ENCODE measurements at regions not wholly inside any gene's neighbourhood (a gene's known extent, or its start where the extent isn't known, plus 50 kb on each side); places are given as distances from the start of the nearest gene placed in this dataset.

GRCh38 chr13:39971526-39971925 lies 316.1 kb downstream of the COG6 start:
- peaks cover 6% of the 10 kb centered on the region for H3K27me3 Mint-ChIP-seq

DNA sequence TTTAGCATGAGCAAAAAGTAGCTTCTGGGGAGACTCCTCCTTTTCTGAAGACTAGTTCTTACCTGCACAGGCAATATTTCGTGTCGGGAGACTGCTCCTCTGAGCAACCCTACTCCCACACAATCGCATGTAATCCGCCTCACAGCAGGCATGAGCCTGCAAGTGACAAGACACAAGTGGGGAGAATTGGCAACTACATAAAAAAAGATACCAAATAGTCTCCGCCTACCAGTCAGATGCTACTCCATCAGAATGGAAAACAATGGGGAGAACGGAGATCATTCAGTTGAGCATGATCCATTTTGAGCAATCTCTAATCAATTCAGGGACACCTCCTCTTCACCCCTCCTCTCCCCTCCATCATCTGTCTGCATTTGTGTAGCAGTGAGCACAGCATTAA lies 321.0 kb downstream of the COG6 start:
- no peak for DNase-seq (ENCODE audit: low spot score, unreplicated experiment)
- TF ChIP-seq, protein P1, sequence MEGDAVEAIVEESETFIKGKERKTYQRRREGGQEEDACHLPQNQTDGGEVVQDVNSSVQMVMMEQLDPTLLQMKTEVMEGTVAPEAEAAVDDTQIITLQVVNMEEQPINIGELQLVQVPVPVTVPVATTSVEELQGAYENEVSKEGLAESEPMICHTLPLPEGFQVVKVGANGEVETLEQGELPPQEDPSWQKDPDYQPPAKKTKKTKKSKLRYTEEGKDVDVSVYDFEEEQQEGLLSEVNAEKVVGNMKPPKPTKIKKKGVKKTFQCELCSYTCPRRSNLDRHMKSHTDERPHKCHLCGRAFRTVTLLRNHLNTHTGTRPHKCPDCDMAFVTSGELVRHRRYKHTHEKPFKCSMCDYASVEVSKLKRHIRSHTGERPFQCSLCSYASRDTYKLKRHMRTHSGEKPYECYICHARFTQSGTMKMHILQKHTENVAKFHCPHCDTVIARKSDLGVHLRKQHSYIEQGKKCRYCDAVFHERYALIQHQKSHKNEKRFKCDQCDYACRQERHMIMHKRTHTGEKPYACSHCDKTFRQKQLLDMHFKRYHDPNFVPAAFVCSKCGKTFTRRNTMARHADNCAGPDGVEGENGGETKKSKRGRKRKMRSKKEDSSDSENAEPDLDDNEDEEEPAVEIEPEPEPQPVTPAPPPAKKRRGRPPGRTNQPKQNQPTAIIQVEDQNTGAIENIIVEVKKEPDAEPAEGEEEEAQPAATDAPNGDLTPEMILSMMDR (IDR thresholded peaks at IDR 0.05; ENCODE audit: unreplicated experiment), result no peak
- H3K4me1 Mint-ChIP-seq (ENCODE audit: low read depth), result no peaks in the 10 kb centered on the region
- H3K36me3 Mint-ChIP-seq (ENCODE audit: insufficient read depth), result no peaks in the 10 kb centered on the region
- H3K4me3 Mint-ChIP-seq (ENCODE audit: low read depth), result no peak overlapping the region
- H3K9me3 Mint-ChIP-seq (ENCODE audit: low read depth), result no peaks in the 10 kb centered on the region
- peaks cover 10% of the 10 kb centered on the region for H3K27me3 Mint-ChIP-seq
- H3K27ac Mint-ChIP-seq, result no peak overlapping the region

More at GRCh38 chr13:39971526-39971925, 316.1 kb downstream of the COG6 start:
- TF ChIP-seq, protein P1 (IDR thresholded peaks at IDR 0.05; ENCODE audit: unreplicated experiment), result no peak
- H3K9me3 Mint-ChIP-seq (ENCODE audit: low read depth), result no peaks in the 10 kb centered on the region
- no peaks in the 10 kb centered on the region for H3K36me3 Mint-ChIP-seq (ENCODE audit: insufficient read depth)
- no peaks in the 10 kb centered on the region for H3K4me1 Mint-ChIP-seq (ENCODE audit: low read depth)
- no peak overlapping the region for H3K27ac Mint-ChIP-seq
- H3K4me3 Mint-ChIP-seq (ENCODE audit: low read depth), result no peak overlapping the region
- DNase-seq (ENCODE audit: low spot score, unreplicated experiment), result no peak

DNA sequence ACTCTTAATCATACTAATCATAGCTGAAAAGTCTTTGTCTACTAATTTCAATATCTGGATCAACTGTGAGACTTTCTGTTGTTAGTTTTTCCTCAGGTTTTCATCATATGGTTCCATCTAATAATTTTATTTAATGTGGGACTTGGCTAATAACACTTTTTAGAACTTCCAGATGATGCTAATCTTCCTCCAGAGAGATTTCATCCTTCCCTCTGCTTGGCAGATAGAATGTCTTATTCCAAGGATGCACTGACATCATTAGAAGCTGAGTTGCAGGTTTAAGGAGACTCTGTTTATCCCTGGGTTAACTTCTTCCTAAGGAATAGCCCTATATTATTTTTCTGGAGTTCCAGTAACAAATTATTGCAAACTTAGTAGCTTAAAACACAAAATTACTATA lies 325.6 kb downstream of the COG6 start:
- no peak overlapping the region for H3K27ac Mint-ChIP-seq
- H3K36me3 Mint-ChIP-seq (ENCODE audit: insufficient read depth), result no peaks in the 10 kb centered on the region
- TF ChIP-seq, protein P1 (IDR thresholded peaks at IDR 0.05; ENCODE audit: unreplicated experiment), result no peak
- peaks cover 10% of the 10 kb centered on the region for H3K27me3 Mint-ChIP-seq
- no peak for DNase-seq (ENCODE audit: low spot score, unreplicated experiment)
- no peaks in the 10 kb centered on the region for H3K4me1 Mint-ChIP-seq (ENCODE audit: low read depth)
- no peak overlapping the region for H3K4me3 Mint-ChIP-seq (ENCODE audit: low read depth)
- no peaks in the 10 kb centered on the region for H3K9me3 Mint-ChIP-seq (ENCODE audit: low read depth)

DNA sequence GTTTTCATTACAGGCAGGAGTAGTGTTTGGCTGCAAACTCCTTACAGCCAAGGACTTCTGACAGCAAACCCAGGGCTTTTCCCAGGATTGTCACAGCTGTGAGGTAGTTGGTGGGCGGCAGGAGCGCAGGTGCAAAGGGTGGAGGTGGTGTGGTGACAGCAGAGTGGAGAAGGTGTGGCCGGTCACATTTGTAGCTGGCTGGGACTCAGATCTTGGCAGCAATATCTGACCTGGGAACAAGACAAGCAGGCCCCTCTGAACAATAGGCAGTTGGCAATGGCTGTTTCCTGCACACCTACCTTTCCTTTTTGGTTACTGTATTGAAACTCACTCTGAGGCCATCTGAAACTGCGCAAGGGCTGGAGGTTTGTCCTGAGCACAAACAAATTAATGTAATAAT lies 327.3 kb downstream of the COG6 start:
- H3K4me3 Mint-ChIP-seq (ENCODE audit: low read depth), result no peak overlapping the region
- H3K36me3 Mint-ChIP-seq (ENCODE audit: insufficient read depth), result no peaks in the 10 kb centered on the region
- no peaks in the 10 kb centered on the region for H3K27me3 Mint-ChIP-seq
- H3K4me1 Mint-ChIP-seq (ENCODE audit: low read depth), result no peaks in the 10 kb centered on the region
- TF ChIP-seq, protein P1 (IDR thresholded peaks at IDR 0.05; ENCODE audit: unreplicated experiment), result no peak
- H3K27ac Mint-ChIP-seq, result no peak overlapping the region
- no peak for DNase-seq (ENCODE audit: low spot score, unreplicated experiment)
- H3K9me3 Mint-ChIP-seq (ENCODE audit: low read depth), result no peaks in the 10 kb centered on the region

- Mint-ChIP-seq H3K4me3 (ENCODE audit: low read depth) (no peak overlapping the region), H3K36me3 (ENCODE audit: insufficient read depth) (no peaks in the 10 kb centered on the region), H3K9me3 (ENCODE audit: low read depth) (no peaks in the 10 kb centered on the region), H3K27me3 (no peaks in the 10 kb centered on the region), H3K27ac (no peak overlapping the region), H3K4me1 (ENCODE audit: low read depth) (no peaks in the 10 kb centered on the region)
- DNase-seq (ENCODE audit: low spot score, unreplicated experiment), result no peak
- TF ChIP-seq, protein P1 (IDR thresholded peaks at IDR 0.05; ENCODE audit: unreplicated experiment), result no peak
These were observed 329.6 kb downstream of the COG6 start for GRCh38 chr13:39985071-39985470.
